Spleen (tissue), 7 donors: ENCODE measurements at regions not wholly inside any gene's neighbourhood (a gene's known extent, or its start where the extent isn't known, plus 50 kb on each side); places are given as distances from the start of the nearest gene placed in this dataset.

Source experiments
- POLR2A ChIP-seq, 3 donors: fragments of 450-650 bp; IDR thresholded peaks; one replicate each; pipeline ENCODE4 v1.5.1; 2017; ENCODE audit warnings: antibody characterized with exemption in 3 of 3, mild to moderate bottlenecking in 1 of 3
- POLR2AphosphoS5 ChIP-seq, 3 donors: sonication (generic); formaldehyde crosslinking; IDR thresholded peaks; one replicate each; pipeline ENCODE4 v1.5.1; 2017; ENCODE audit warnings: antibody characterized with exemption in 3 of 3
- TF ChIP-seq, protein P1 (sequence below), 11 experiments: fragments of 200-600 bp in 7 of 11; fragments of 450-650 bp in 4 of 11; sonication (generic) in 4 of 11; IDR thresholded peaks in 8 of 11; conservative IDR thresholded peaks in 3 of 11; 1 replicate in 7 of 11; 2 replicates in 4 of 11; pipeline versions ENCODE4 v1.4.0 to v1.8.0; 2016 to 2021; ENCODE audit warnings: antibody characterized with exemption in 11 of 11, inconsistent platforms in 4 of 11, mild to moderate bottlenecking in 1 of 11
- donor health status: DM: no; HTN: no; CAD: no; lungs with moderate emphysema.
- donor health status: DM: no; HTN: no; CAD: no.
- donor health status: DM: no; HTN: no; CAD: no.

GRCh38 chr3:104554425-104554824, 812.3 kb upstream of the ALCAM start:
- TF ChIP-seq, protein P1, sequence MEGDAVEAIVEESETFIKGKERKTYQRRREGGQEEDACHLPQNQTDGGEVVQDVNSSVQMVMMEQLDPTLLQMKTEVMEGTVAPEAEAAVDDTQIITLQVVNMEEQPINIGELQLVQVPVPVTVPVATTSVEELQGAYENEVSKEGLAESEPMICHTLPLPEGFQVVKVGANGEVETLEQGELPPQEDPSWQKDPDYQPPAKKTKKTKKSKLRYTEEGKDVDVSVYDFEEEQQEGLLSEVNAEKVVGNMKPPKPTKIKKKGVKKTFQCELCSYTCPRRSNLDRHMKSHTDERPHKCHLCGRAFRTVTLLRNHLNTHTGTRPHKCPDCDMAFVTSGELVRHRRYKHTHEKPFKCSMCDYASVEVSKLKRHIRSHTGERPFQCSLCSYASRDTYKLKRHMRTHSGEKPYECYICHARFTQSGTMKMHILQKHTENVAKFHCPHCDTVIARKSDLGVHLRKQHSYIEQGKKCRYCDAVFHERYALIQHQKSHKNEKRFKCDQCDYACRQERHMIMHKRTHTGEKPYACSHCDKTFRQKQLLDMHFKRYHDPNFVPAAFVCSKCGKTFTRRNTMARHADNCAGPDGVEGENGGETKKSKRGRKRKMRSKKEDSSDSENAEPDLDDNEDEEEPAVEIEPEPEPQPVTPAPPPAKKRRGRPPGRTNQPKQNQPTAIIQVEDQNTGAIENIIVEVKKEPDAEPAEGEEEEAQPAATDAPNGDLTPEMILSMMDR (IDR thresholded peaks at IDR 0.05 in 8 of 11, conservative IDR thresholded peaks at IDR 0.05 in 3 of 11): no peak
- no peak for TF ChIP-seq POLR2AphosphoS5 (IDR thresholded peaks at IDR 0.05)
- no peak for TF ChIP-seq POLR2A (IDR thresholded peaks at IDR 0.05)
